Upper lobe of right lung (tissue), 1 donor: ENCODE measurements at regions not wholly inside any gene's neighbourhood (a gene's known extent, or its start where the extent isn't known, plus 50 kb on each side); places are given as distances from the start of the nearest gene placed in this dataset.

Experiments used
- ATAC-seq: fragments of 200-7000 bp; cut with Tn5 transposase; one replicate; pipeline ENCODE4 v1.9.1; 2020; ENCODE audit warnings: mild to moderate bottlenecking, moderate library complexity
- DNase-seq: peaks from one replicate; pipeline ENCODE4 v3.0.0-alpha.2; 2020
- H3K27ac ChIP-seq: fragments of 200-600 bp; one replicate; pipeline ENCODE4 v1.8.0; 2022
- H3K27me3 ChIP-seq: fragments of 200-600 bp; one replicate; pipeline ENCODE4 v1.8.0; 2022; ENCODE audit warnings: mild to moderate bottlenecking
- H3K36me3 ChIP-seq: fragments of 200-600 bp; one replicate; pipeline ENCODE4 v1.8.0; 2022
- H3K4me1 ChIP-seq: fragments of 200-600 bp; one replicate; pipeline ENCODE4 v1.8.0; 2022
- H3K4me3 ChIP-seq: fragments of 200-600 bp; one replicate; pipeline ENCODE4 v1.8.0; 2022; ENCODE audit warnings: mild to moderate bottlenecking
- H3K9me3 ChIP-seq: fragments of 200-600 bp; one replicate; pipeline ENCODE4 v1.8.0; 2022
- CTCF ChIP-seq: fragments of 200-600 bp; IDR thresholded peaks from one replicate; pipeline ENCODE4 v1.8.0; 2022; ENCODE audit warnings: antibody characterized with exemption
- intact Hi-C: fragments of 100-400 bp; cut with DNase I; formaldehyde crosslinking; loops from one replicate; pipeline ENCODE4 v1.11.0; 2022
- donor health status: DM: no; HTN: yes; CAD: no; lungs with severe emphysema.

GRCh38 chr14:54147758-54148157, 191.1 kb upstream of the BMP4 start:
- Histone ChIP-seq H3K4me1 (no peaks in the 10 kb centered on the region), H3K27ac (no peak overlapping the region), H3K9me3 (no peaks in the 10 kb centered on the region), H3K4me3 (no peak overlapping the region), H3K36me3 (no peaks in the 10 kb centered on the region), H3K27me3 (no peaks in the 10 kb centered on the region)
- ATAC-seq (no peak), DNase-seq (no peak)
- no peak for TF ChIP-seq CTCF
- intact Hi-C loops: no loop called here

- H3K27ac ChIP-seq: no peak overlapping the region
- H3K36me3 ChIP-seq: no peaks in the 10 kb centered on the region
- H3K9me3 ChIP-seq: no peaks in the 10 kb centered on the region
- no peak for TF ChIP-seq CTCF
- H3K4me3 ChIP-seq: no peak overlapping the region
- intact Hi-C loops: no loop called here
- DNase-seq (no peak), ATAC-seq (no peak)
- H3K4me1 ChIP-seq: no peaks in the 10 kb centered on the region
- no peaks in the 10 kb centered on the region for H3K27me3 ChIP-seq
These were observed 191.6 kb upstream of the BMP4 start for GRCh38 chr14:54148251-54148650.

- DNase-seq: no peak
- Histone ChIP-seq H3K36me3 (no peaks in the 10 kb centered on the region), H3K4me3 (no peak overlapping the region), H3K27ac (no peak overlapping the region), H3K9me3 (no peaks in the 10 kb centered on the region), H3K27me3 (no peaks in the 10 kb centered on the region), H3K4me1 (no peaks in the 10 kb centered on the region)
- TF ChIP-seq CTCF: no peak
- intact Hi-C loops: no loop called here
- no peak for ATAC-seq
These were observed 195.7 kb upstream of the BMP4 start for GRCh38 chr14:54152351-54152750.

- no peaks in the 10 kb centered on the region for H3K36me3 ChIP-seq
- H3K9me3 ChIP-seq: no peaks in the 10 kb centered on the region
- H3K27ac ChIP-seq: no peak overlapping the region
- no peak for ATAC-seq
- no peaks in the 10 kb centered on the region for H3K4me1 ChIP-seq
- H3K4me3 ChIP-seq: no peak overlapping the region
- no peak for TF ChIP-seq CTCF
- DNase-seq: no peak
- intact Hi-C loops: no loop called here
- H3K27me3 ChIP-seq: no peaks in the 10 kb centered on the region
These were observed 209.7 kb upstream of the BMP4 start for GRCh38 chr14:54166049-54166950.

GRCh38 chr14:54168489-54168888, 211.9 kb upstream of the BMP4 start:
- Histone ChIP-seq H3K4me1 (no peaks in the 10 kb centered on the region), H3K27ac (no peak overlapping the region), H3K4me3 (no peak overlapping the region), H3K36me3 (no peaks in the 10 kb centered on the region), H3K9me3 (no peaks in the 10 kb centered on the region), H3K27me3 (no peaks in the 10 kb centered on the region)
- no peak for TF ChIP-seq CTCF
- intact Hi-C loops: no loop called here
- DNase-seq (no peak), ATAC-seq (no peak)
